ENCODE measurements at regions not wholly inside any gene's neighbourhood (a gene's known extent, or its start where the extent isn't known, plus 50 kb on each side); places are given as distances from the start of the nearest gene placed in this dataset.

GRCh38 chr6:105642708-105643107 lies 239.8 kb upstream of the PREP start:
- Histone ChIP-seq H3K36me3 (ENCODE audit: insufficient read depth) (no peaks in the 10 kb centered on the region), H3F3A (replicated peaks; ENCODE audit: low read depth) (no peaks in the 10 kb centered on the region), H3K27ac (ENCODE audit: low read depth) (no peak overlapping the region), H3K4me3 (no peak overlapping the region), H3K79me2 (replicated peaks; ENCODE audit: insufficient read depth) (no peaks in the 10 kb centered on the region), H3K27me3 (ENCODE audit: insufficient read depth) (no peaks in the 10 kb centered on the region), H3K4me1 (ENCODE audit: insufficient read depth) (no peaks in the 10 kb centered on the region), H4K20me1 (replicated peaks; ENCODE audit: insufficient read depth) (no peaks in the 10 kb centered on the region), H3K9me2 (ENCODE audit: insufficient read depth) (peaks cover 13% of the 10 kb centered on the region; the same call in 1 of the 2 replicates), H2AFZ (no peak overlapping the region), H3K4me2 (no peak overlapping the region)
- Mint-ChIP-seq H3K9me3 (peaks cover 4% of the 10 kb centered on the region; the same call in 1 of the 3 replicates), H3K4me3 (no peak overlapping the region), H3K4me1 (no peaks in the 10 kb centered on the region), H3K36me3 (ENCODE audit: low read depth) (no peaks in the 10 kb centered on the region), H3K27ac (no peak overlapping the region), H3K27me3 (ENCODE audit: insufficient read depth, low read depth, poor library complexity) (no peaks in the 10 kb centered on the region)
- no peak for DNase-seq (ENCODE audit: low spot score)
- ATAC-seq, result no peak
- TF ChIP-seq POLR2AphosphoS5 (IDR thresholded peaks at IDR 0.05; ENCODE audit: low read depth) (no peak), STAT1 (IDR thresholded peaks at IDR 0.05; ENCODE audit: unreplicated experiment) (no peak), NANOG (IDR thresholded peaks at IDR 0.05; ENCODE audit: borderline replicate concordance) (no peak), JUNB (IDR thresholded peaks at IDR 0.05; ENCODE audit: unreplicated experiment) (no peak), ZNF114 (CRISPR knock-in tag; IDR thresholded peaks at IDR 0.05) (no peak), ZNF331 (CRISPR knock-in tag; IDR thresholded peaks at IDR 0.05; ENCODE audit: low read depth) (no peak)

- H3F3A ChIP-seq (replicated peaks; ENCODE audit: low read depth), result no peaks in the 10 kb centered on the region
These were observed 238.6 kb upstream of the PREP start for GRCh38 chr6:105641504-105641903.

GRCh38 chr6:105639124-105639523 lies 236.2 kb upstream of the PREP start:
- no peaks in the 10 kb centered on the region for H3F3A ChIP-seq (replicated peaks; ENCODE audit: low read depth)
- Mint-ChIP-seq H3K27ac (no peak overlapping the region; the same call in 1 of the 2 replicates), H3K27me3 (ENCODE audit: insufficient read depth, low read depth, poor library complexity) (no peaks in the 10 kb centered on the region), H3K9me3 (no peaks in the 10 kb centered on the region), H3K4me1 (no peaks in the 10 kb centered on the region), H3K4me3 (no peak overlapping the region), H3K36me3 (ENCODE audit: low read depth) (no peaks in the 10 kb centered on the region; the same call in 2 of the 3 replicates)
- H4K20me1 ChIP-seq (replicated peaks; ENCODE audit: insufficient read depth), result no peaks in the 10 kb centered on the region
- no peaks in the 10 kb centered on the region for H3K27me3 ChIP-seq (ENCODE audit: insufficient read depth)
- no peak for DNase-seq (ENCODE audit: low spot score)
- no peaks in the 10 kb centered on the region for H3K36me3 ChIP-seq (ENCODE audit: insufficient read depth)
- H3K4me1 ChIP-seq (ENCODE audit: insufficient read depth), result no peaks in the 10 kb centered on the region
- ATAC-seq, result no peak
- peaks cover 28% of the 10 kb centered on the region; the same call in 1 of the 2 replicates for H3K9me2 ChIP-seq (ENCODE audit: insufficient read depth)
- H3K79me2 ChIP-seq (replicated peaks; ENCODE audit: insufficient read depth), result no peaks in the 10 kb centered on the region
- no peak overlapping the region for H3K4me3 ChIP-seq
- H3K4me2 ChIP-seq, result no peak overlapping the region
- H3K27ac ChIP-seq (ENCODE audit: low read depth), result no peak overlapping the region
- H2AFZ ChIP-seq, result peak overlapping the region; percentile 78
- TF ChIP-seq NANOG (IDR thresholded peaks at IDR 0.05; ENCODE audit: borderline replicate concordance), result no peak

More at GRCh38 chr6:105641504-105641903, 238.6 kb upstream of the PREP start:
- Histone ChIP-seq H3K9me2 (ENCODE audit: insufficient read depth) (peaks cover 13% of the 10 kb centered on the region; the same call in 1 of the 2 replicates), H3K27ac (ENCODE audit: low read depth) (no peak overlapping the region), H3K4me3 (no peak overlapping the region), H2AFZ (no peak overlapping the region), H3K36me3 (ENCODE audit: insufficient read depth) (no peaks in the 10 kb centered on the region), H3K27me3 (ENCODE audit: insufficient read depth) (no peaks in the 10 kb centered on the region), H3K4me2 (no peak overlapping the region), H3K4me1 (ENCODE audit: insufficient read depth) (no peaks in the 10 kb centered on the region), H3K79me2 (replicated peaks; ENCODE audit: insufficient read depth) (no peaks in the 10 kb centered on the region), H4K20me1 (replicated peaks; ENCODE audit: insufficient read depth) (no peaks in the 10 kb centered on the region)
- peaks cover 4% of the 10 kb centered on the region; the same call in 1 of the 3 replicates for H3K9me3 Mint-ChIP-seq
- H3K4me3 Mint-ChIP-seq, result no peak overlapping the region
- ATAC-seq, result no peak
- H3K27me3 Mint-ChIP-seq (ENCODE audit: insufficient read depth, low read depth, poor library complexity), result no peaks in the 10 kb centered on the region
- no peak for DNase-seq (ENCODE audit: low spot score)
- H3K27ac Mint-ChIP-seq, result no peak overlapping the region
- H3K4me1 Mint-ChIP-seq, result no peaks in the 10 kb centered on the region
- TF ChIP-seq EZH2phosphoT487 (IDR thresholded peaks at IDR 0.05; ENCODE audit: unreplicated experiment), result no peak
- no peaks in the 10 kb centered on the region for H3K36me3 Mint-ChIP-seq (ENCODE audit: low read depth)
